Heart left ventricle (tissue), 16 donors: ENCODE measurements at regions not wholly inside any gene's neighbourhood (a gene's known extent, or its start where the extent isn't known, plus 50 kb on each side); places are given as distances from the start of the nearest gene placed in this dataset.
A peak's percentile ranks its signal among the peaks of the same experiment; 100 is the strongest.

Experiments used
- ATAC-seq, 4 donors: fragments of 200-7000 bp; cut with Tn5 transposase; one replicate each; pipeline ENCODE4 v1.9.1; 2020 to 2022; ENCODE audit warnings: moderate library complexity in 4 of 4, mild to moderate bottlenecking in 3 of 4, moderate number of reproducible peaks in 1 of 4
- DNase-seq, 5 donors: peaks; one replicate each; pipeline ENCODE4 v3.0.0-alpha.2; 2020
- H3K27ac ChIP-seq, 12 donors: fragments of 200-600 bp; sonication (generic) in 4 of 12; one replicate each; pipeline versions ENCODE4 v1.5.0 to v1.8.0; 2016 to 2022; ENCODE audit warnings: mild to moderate bottlenecking in 2 of 12
- H3K27me3 ChIP-seq, 9 donors: fragments of 200-600 bp; sonication (generic) in 2 of 9; one replicate each; pipeline versions ENCODE4 v1.5.1 to v1.8.0; 2016 to 2022; ENCODE audit warnings: mild to moderate bottlenecking in 3 of 9
- H3K36me3 ChIP-seq, 9 donors: fragments of 200-600 bp; sonication (generic) in 2 of 9; one replicate each; pipeline versions ENCODE4 v1.5.0 to v1.8.0; 2018 to 2022; ENCODE audit warnings: mild to moderate bottlenecking in 2 of 9
- H3K4me1 ChIP-seq, 12 donors: fragments of 200-600 bp; sonication (generic) in 4 of 12; one replicate each; pipeline versions ENCODE4 v1.5.0 to v1.8.0; 2016 to 2022; ENCODE audit warnings: mild to moderate bottlenecking in 3 of 12
- H3K4me3 ChIP-seq, 12 donors: fragments of 200-600 bp; sonication (generic) in 4 of 12; one replicate each; pipeline versions ENCODE4 v1.5.0 to v1.8.0; 2017 to 2022; ENCODE audit warnings: mild to moderate bottlenecking in 9 of 12, moderate library complexity in 4 of 12
- H3K9me3 ChIP-seq, 12 donors: fragments of 200-600 bp; sonication (generic) in 4 of 12; one replicate each; pipeline versions ENCODE4 v1.5.0 to v1.8.0; 2016 to 2022; ENCODE audit warnings: mild to moderate bottlenecking in 1 of 12
- CTCF ChIP-seq, 12 donors: fragments of 200-600 bp; sonication (generic) in 4 of 12; IDR thresholded peaks; one replicate each; pipeline versions ENCODE4 v1.5.0 to v1.8.0; 2018 to 2022; ENCODE audit warnings: antibody characterized with exemption in 12 of 12, mild to moderate bottlenecking in 5 of 12
- POLR2A ChIP-seq, 2 donors: fragments of 450-650 bp; IDR thresholded peaks; one replicate each; pipeline ENCODE4 v1.6.1; 2017; ENCODE audit warnings: antibody characterized with exemption in 2 of 2, mild to moderate bottlenecking in 2 of 2, moderate library complexity in 2 of 2
- WGBS, 4 donors: extraction: QIAGEN DNeasy Blood & Tissue Kit in 2 of 4; methylation state at CpG; one replicate each; pipeline versions ENCODE4 v1.1.5 to v1.1.7; 2013 to 2018; 5-methylcytosine and 5-hydroxymethylcytosine counted together
- intact Hi-C, 10 donors: fragments of 100-400 bp; cut with DNase I; formaldehyde crosslinking; loops; one replicate each; pipeline versions ENCODE4 v1.11.1 to v1.14.2; 2022
- donor health status: ischemic (EF 13 %, LVEDD 7.1; RV severe dilation, severe dysfunction).
- donor health status: healthy with polysubstance abuse.
- donor health status: DM: no; HTN: yes; CAD: no.
- donor health status: DM: no; HTN: no; CAD: no.
- donor health status: ischemic (EF 25% LVEDD 6.9; RV normal size, moderate dysfunction).
- donor health status: ischemic (EF 25% LVEDD 5.7; RV mildly dilated, moderate dysfunction).
- donor health status: healthy.
- donor health status: DM: yes; HTN: yes; CAD: no.
- donor health status: ischemic (EF 35%, LVEDD 5.7; RV mildly dilated, moderate dysfunction).
- donor health status: nonischemic (EF 11% LVEDD 7.7; RV severe dilation, severe dysfunction).
- donor health status: DM: yes; HTN: yes; CAD: no.
- donor health status: PGD.
- donor health status: ischemic (EF 29% LVEDD 5.4; RV normal size, mild dysfunction).
- donor health status: nonischemic (EF 23%, LVEDD 6.1; RV moderate dilation, normal function).

- TF ChIP-seq CTCF (IDR thresholded peaks at IDR 0.05) (no peak), POLR2A (IDR thresholded peaks at IDR 0.05) (no peak)
- Histone ChIP-seq H3K4me1 (peaks cover 0 to 3% (median 0%) of the 10 kb centered on the region in 12 donors), H3K27me3 (no peaks in the 10 kb centered on the region), H3K9me3 (no peaks in the 10 kb centered on the region), H3K4me3 (no peak overlapping the region), H3K36me3 (no peaks in the 10 kb centered on the region), H3K27ac (no peak overlapping the region)
- DNase-seq (no peak), ATAC-seq (no peak)
- intact Hi-C loops: loop anchor here in 9 of 10 donors (5.0 to 10.0 kb wide), 7 partner anchors 54 to 606 kb away; partner anchors contain the start of gene PARM1 (in 1 of the 9)
- WGBS, 4 donors: 75 to 83% (median 78%) methylated on average over 3 of the region's 3 CpGs
Observed at GRCh38 chr4:74878323-74878722, 54.6 kb upstream of the PARM1 start.

GRCh38 chr4:74875451-74875850 lies 57.5 kb upstream of the PARM1 start:
- Histone ChIP-seq H3K4me1 (peaks cover 0 to 3% (median 0%) of the 10 kb centered on the region in 12 donors), H3K27ac (no peak overlapping the region), H3K9me3 (no peaks in the 10 kb centered on the region), H3K27me3 (no peaks in the 10 kb centered on the region), H3K36me3 (no peaks in the 10 kb centered on the region), H3K4me3 (no peak overlapping the region)
- 61 to 79% (median 72%) methylated on average over 2 of the region's 2 CpGs for WGBS, 4 donors
- ATAC-seq (no peak), DNase-seq (no peak)
- intact Hi-C loops: loop anchor here in 9 of 10 donors (2.0 to 10.0 kb wide), 9 partner anchors 57 to 609 kb away; partner anchors contain the start of gene PARM1 (in 1 of the 9)
- TF ChIP-seq POLR2A (IDR thresholded peaks at IDR 0.05): no peak
- TF ChIP-seq CTCF (IDR thresholded peaks at IDR 0.05): no peak

GRCh38 chr4:74874753-74875367 lies 58.1 kb upstream of the PARM1 start:
- WGBS, 4 donors: 18 to 36% (median 24%) methylated on average over 1 of the region's 1 CpG
- H3K27ac ChIP-seq: no peak overlapping the region
- DNase-seq: peak in 2 of 5 donors; percentile 27 to 33

More at GRCh38 chr4:74874753-74875367, 58.1 kb upstream of the PARM1 start:
- peak; percentile 64 to 90 (median 82) for ATAC-seq
- peaks cover 0 to 3% (median 0%) of the 10 kb centered on the region in 12 donors for H3K4me1 ChIP-seq
- H3K4me3 ChIP-seq: no peak overlapping the region
- H3K27me3 ChIP-seq: no peaks in the 10 kb centered on the region
- no peaks in the 10 kb centered on the region for H3K9me3 ChIP-seq
- H3K36me3 ChIP-seq: no peaks in the 10 kb centered on the region
- TF ChIP-seq CTCF (IDR thresholded peaks at IDR 0.05) (peak; percentile 77 to 96 (median 90)), POLR2A (IDR thresholded peaks at IDR 0.05) (no peak)
- intact Hi-C loops: loop anchor here (2.0 to 10.0 kb wide), 10 partner anchors 57 to 610 kb away; partner anchors contain the start of gene PARM1 (in 1 of the 10)
